NT2/D1 (cell line): ENCODE measurements at regions not wholly inside any gene's neighbourhood (a gene's known extent, or its start where the extent isn't known, plus 50 kb on each side); places are given as distances from the start of the nearest gene placed in this dataset.

ENCODE experiments used
- SUZ12 ChIP-seq: IDR thresholded peaks from 2 replicates; pipeline ENCODE4 v1.6.1; 2011; ENCODE audit not compliant: insufficient read length, insufficient read depth; ENCODE audit errors: extremely low read depth
- ZNF274 ChIP-seq: IDR thresholded peaks from 2 replicates; pipeline ENCODE4 v1.6.1; 2011; ENCODE audit warnings: mild to moderate bottlenecking, low read depth, low read length

DNA sequence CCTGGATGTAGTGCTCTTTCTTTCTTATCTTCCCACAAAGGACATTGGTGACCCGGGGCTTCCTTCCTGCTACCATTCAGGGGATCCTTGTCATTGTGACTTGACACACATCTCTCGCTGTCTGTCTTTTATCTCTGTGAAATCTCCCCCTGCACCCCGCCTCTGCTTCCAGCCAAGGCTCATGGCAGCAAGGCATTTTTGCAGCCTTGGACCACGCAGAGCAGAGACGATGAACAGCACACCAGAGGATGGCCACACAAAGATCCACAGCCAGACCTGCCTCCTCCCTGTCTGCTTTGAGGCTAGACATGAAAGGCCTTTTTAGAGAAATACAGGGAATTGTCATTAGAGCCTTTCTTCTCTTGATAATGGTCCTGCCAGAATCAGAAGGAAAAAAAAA is 549.1 kb downstream of the CDK5RAP2 start:
- TF ChIP-seq SUZ12 (no peak), ZNF274 (no peak)
